Brain microvascular endothelial cell (primary cell): ENCODE measurements at regions not wholly inside any gene's neighbourhood (a gene's known extent, or its start where the extent isn't known, plus 50 kb on each side); places are given as distances from the start of the nearest gene placed in this dataset.

Experiments used
- DNase-seq: peaks from one replicate; pipeline ENCODE4 v3.0.0-alpha.2; 2020
- H3K27ac ChIP-seq: fragments of 250-450 bp; sonication (Bioruptor Pico); 2 replicates; pipeline ENCODE4 v1.5.1; 2020; ENCODE audit warnings: mild to moderate bottlenecking, moderate library complexity
- H3K27me3 ChIP-seq: fragments of 250-450 bp; sonication (Bioruptor Pico); replicated peaks from 2 replicates; pipeline ENCODE4 v1.5.1; 2020; ENCODE audit warnings: mild to moderate bottlenecking
- H3K36me3 ChIP-seq: fragments of 250-450 bp; sonication (Bioruptor Pico); replicated peaks from 2 replicates; pipeline ENCODE4 v1.5.1; 2020; ENCODE audit warnings: mild to moderate bottlenecking
- H3K4me3 ChIP-seq: 2 replicates; pipeline ENCODE4 v1.5.1; 2011; ENCODE audit warnings: low read depth, mild to moderate bottlenecking, control low read depth, low read length, moderate library complexity
- in situ Hi-C: cut with HindIII; loops from 2 replicates; pipeline ENCODE4 v1.10.0; 2017; ENCODE audit warnings: low sequenced_read_pairs, low pct_ligation_motif_present
- TF ChIP-seq, protein P1 (sequence below): IDR thresholded peaks from 2 replicates; pipeline ENCODE4 v1.5.1; 2011; ENCODE audit warnings: low read depth, mild to moderate bottlenecking, moderate library complexity, low read length, control low read depth, inconsistent platforms; ENCODE audit errors: missing control alignments

DNA sequence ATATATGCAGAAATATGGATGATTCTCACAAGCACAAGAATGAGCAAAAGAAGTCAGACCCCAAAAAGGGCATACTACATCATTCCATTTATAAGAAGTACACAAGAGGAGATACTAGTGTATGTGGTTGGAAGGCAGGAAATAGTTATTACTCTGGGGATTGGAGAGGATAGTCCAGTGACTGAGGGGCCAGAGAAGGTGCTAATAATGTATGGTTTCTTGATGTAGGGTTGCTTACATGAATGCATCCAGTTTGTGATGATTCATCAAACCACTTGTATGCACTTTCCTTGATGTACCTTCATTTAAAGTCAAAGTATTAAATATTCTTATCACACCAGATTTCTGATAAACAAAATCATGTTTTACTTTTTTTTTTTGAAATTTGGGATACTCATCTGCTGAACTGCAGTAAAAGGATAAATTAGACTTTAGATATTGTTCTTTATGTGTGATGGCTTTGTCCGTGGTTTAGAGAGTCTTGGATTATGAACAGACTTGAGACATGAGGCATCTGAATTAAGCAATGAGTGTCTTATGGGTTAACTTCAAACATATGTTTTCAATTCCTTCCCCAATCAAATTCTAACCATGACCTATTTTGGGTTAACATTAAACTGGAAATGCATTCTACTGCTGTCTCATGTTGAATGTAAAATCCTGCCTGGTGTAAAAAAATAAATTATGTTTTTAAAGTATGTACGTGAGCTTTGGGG is 171.2 kb downstream of the SEMA6D start:
- no peak overlapping the region for H3K4me3 ChIP-seq
- no peaks in the 10 kb centered on the region for H3K36me3 ChIP-seq
- H3K27ac ChIP-seq: no peak overlapping the region
- TF ChIP-seq, protein P1, sequence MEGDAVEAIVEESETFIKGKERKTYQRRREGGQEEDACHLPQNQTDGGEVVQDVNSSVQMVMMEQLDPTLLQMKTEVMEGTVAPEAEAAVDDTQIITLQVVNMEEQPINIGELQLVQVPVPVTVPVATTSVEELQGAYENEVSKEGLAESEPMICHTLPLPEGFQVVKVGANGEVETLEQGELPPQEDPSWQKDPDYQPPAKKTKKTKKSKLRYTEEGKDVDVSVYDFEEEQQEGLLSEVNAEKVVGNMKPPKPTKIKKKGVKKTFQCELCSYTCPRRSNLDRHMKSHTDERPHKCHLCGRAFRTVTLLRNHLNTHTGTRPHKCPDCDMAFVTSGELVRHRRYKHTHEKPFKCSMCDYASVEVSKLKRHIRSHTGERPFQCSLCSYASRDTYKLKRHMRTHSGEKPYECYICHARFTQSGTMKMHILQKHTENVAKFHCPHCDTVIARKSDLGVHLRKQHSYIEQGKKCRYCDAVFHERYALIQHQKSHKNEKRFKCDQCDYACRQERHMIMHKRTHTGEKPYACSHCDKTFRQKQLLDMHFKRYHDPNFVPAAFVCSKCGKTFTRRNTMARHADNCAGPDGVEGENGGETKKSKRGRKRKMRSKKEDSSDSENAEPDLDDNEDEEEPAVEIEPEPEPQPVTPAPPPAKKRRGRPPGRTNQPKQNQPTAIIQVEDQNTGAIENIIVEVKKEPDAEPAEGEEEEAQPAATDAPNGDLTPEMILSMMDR: no peak
- H3K27me3 ChIP-seq: no peaks in the 10 kb centered on the region
- DNase-seq: no peak
- in situ Hi-C loops: no loop called here

DNA sequence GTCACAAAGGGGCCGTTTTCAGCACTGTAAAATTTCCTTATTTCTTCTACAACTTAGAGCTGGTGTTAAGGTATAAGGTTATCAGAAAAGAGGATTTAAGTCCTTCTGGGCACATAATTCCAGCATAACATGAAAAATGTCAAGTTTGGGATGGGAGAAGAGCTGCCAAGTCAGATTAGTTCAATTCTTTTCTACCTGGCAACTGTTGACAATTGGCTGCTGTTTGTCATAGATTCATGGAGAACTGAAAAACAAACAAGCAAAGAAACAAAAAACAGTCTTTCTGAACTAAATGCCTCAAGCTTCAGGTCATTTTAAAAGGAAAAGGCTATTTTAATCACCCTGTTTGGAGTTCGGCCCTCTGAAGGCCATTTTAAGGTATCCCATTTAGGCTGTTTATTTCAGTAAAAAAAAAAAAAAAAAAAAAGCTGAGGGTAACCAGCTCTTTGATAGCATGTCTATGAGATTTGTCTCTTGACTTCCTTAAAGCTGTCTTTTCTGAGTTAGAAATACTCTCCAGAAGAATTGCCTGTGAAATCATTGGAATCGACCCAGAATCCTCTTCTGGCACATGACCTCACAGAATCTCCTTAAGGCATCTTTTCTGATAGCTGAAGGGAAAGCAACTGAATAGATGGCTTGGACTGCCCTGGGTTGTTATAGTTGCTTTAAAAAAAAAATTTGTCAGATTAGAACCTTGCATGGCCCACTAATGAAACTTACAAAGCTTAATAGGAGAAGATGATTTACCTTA is 173.3 kb downstream of the SEMA6D start:
- Histone ChIP-seq H3K4me3 (no peak overlapping the region), H3K27me3 (no peaks in the 10 kb centered on the region), H3K27ac (no peak overlapping the region), H3K36me3 (no peaks in the 10 kb centered on the region)
- no peak for DNase-seq
- TF ChIP-seq, protein P1: no peak
- in situ Hi-C loops: no loop called here

GRCh38 chr15:47897525-47897924 is 180.2 kb downstream of the SEMA6D start:
- no peak overlapping the region for H3K4me3 ChIP-seq
- no peak overlapping the region for H3K27ac ChIP-seq
- in situ Hi-C loops: no loop called here
- TF ChIP-seq, protein P1: no peak
- no peaks in the 10 kb centered on the region for H3K27me3 ChIP-seq
- no peak for DNase-seq
- no peaks in the 10 kb centered on the region for H3K36me3 ChIP-seq

GRCh38 chr15:47900751-47901150 is 183.4 kb downstream of the SEMA6D start:
- Histone ChIP-seq H3K36me3 (no peaks in the 10 kb centered on the region), H3K27ac (no peak overlapping the region), H3K27me3 (no peaks in the 10 kb centered on the region), H3K4me3 (no peak overlapping the region)
- DNase-seq: no peak
- in situ Hi-C loops: no loop called here
- TF ChIP-seq, protein P1: no peak

- no peak for DNase-seq
- TF ChIP-seq, protein P1: no peak
- H3K27me3 ChIP-seq: no peaks in the 10 kb centered on the region
- no peak overlapping the region for H3K27ac ChIP-seq
- in situ Hi-C loops: no loop called here
- no peak overlapping the region for H3K4me3 ChIP-seq
- no peaks in the 10 kb centered on the region for H3K36me3 ChIP-seq
Measured at GRCh38 chr15:47903368-47903767, 186.1 kb downstream of the SEMA6D start.

DNA sequence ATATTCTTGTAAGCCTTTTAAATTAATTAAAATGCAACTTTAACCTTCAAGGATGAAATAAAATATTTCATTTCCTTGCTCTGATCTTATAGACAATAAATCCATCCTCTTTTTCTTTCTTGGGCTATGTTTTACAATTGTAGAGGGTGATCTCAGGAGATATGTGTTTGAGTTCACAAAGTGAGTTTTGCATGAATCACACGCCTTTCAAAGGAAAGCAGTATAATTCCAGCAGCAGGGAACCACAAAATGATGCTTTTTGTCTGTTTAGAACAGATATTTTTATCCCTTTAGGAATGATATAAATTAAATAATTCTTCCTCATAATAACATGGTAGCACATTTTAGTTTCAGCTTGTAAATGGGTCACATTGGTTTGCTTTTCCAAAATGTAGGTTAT is 191.2 kb downstream of the SEMA6D start:
- Histone ChIP-seq H3K27me3 (no peaks in the 10 kb centered on the region), H3K4me3 (no peak overlapping the region), H3K36me3 (no peaks in the 10 kb centered on the region), H3K27ac (no peak overlapping the region)
- no peak for DNase-seq
- in situ Hi-C loops: no loop called here
- TF ChIP-seq, protein P1: no peak
